ENCODE measurements at regions not wholly inside any gene's neighbourhood (a gene's known extent, or its start where the extent isn't known, plus 50 kb on each side); places are given as distances from the start of the nearest gene placed in this dataset.

GRCh38 chr10:78739444-78740053, 329.2 kb upstream of the ZMIZ1 start:
- ATAC-seq (ENCODE audit: low FRiP score in 2 of 2) (no peak), DNase-seq (no peak)
- Histone ChIP-seq H3K27me3 (no peaks in the 10 kb centered on the region), H3K27ac (no peak overlapping the region), H3K4me1 (peaks cover 0 to 18% (median 10%) of the 10 kb centered on the region in 4 donors), H3K4me3 (no peak overlapping the region), H3K36me3 (no peaks in the 10 kb centered on the region), H3K9me3 (no peaks in the 10 kb centered on the region)
- 74 to 88% methylated on average over 2 to 4 of the region's 4 CpGs for WGBS, 2 donors
- TF ChIP-seq POLR2A (IDR thresholded peaks at IDR 0.05) (no peak), EP300 (IDR thresholded peaks at IDR 0.05) (no peak), POLR2AphosphoS5 (IDR thresholded peaks at IDR 0.05) (no peak), CTCF (IDR thresholded peaks at IDR 0.05) (no peak)

- Histone ChIP-seq H3K4me1 (peaks cover 0 to 18% (median 16%) of the 10 kb centered on the region in 4 donors), H3K27ac (no peak overlapping the region), H3K36me3 (no peaks in the 10 kb centered on the region), H3K9me3 (no peaks in the 10 kb centered on the region), H3K4me3 (no peak overlapping the region), H3K27me3 (no peaks in the 10 kb centered on the region)
- no peak for TF ChIP-seq POLR2A (IDR thresholded peaks at IDR 0.05)
- no peak for TF ChIP-seq EP300 (IDR thresholded peaks at IDR 0.05)
- no peak for TF ChIP-seq POLR2AphosphoS5 (IDR thresholded peaks at IDR 0.05)
- no peak for TF ChIP-seq CTCF (IDR thresholded peaks at IDR 0.05)
- DNase-seq (no peak), ATAC-seq (ENCODE audit: low FRiP score in 2 of 2) (peak in 1 of 2 donors; percentile 32)
- WGBS, 2 donors, result 33 to 57% methylated on average over 5 of the region's 5 CpGs
These were observed 327.5 kb upstream of the ZMIZ1 start for GRCh38 chr10:78740976-78741915.

- no peaks in the 10 kb centered on the region for H3K27me3 ChIP-seq
- WGBS, 2 donors, result 80 to 91% methylated on average over 4 to 5 of the region's 5 CpGs
- no peak for TF ChIP-seq CTCF (IDR thresholded peaks at IDR 0.05)
- TF ChIP-seq POLR2AphosphoS5 (IDR thresholded peaks at IDR 0.05), result no peak
- peaks cover 0 to 18% (median 16%) of the 10 kb centered on the region in 4 donors for H3K4me1 ChIP-seq
- H3K36me3 ChIP-seq, result no peaks in the 10 kb centered on the region
- DNase-seq (no peak), ATAC-seq (ENCODE audit: low FRiP score in 2 of 2) (no peak)
- no peak overlapping the region for H3K4me3 ChIP-seq
- no peaks in the 10 kb centered on the region for H3K9me3 ChIP-seq
- peak overlapping the region in 1 of 4 donors; percentile 43 for H3K27ac ChIP-seq
These were observed 326.4 kb upstream of the ZMIZ1 start for GRCh38 chr10:78742406-78742729.

GRCh38 chr10:78742730-78743615, 325.8 kb upstream of the ZMIZ1 start:
- H3K9me3 ChIP-seq, result no peaks in the 10 kb centered on the region
- H3K27ac ChIP-seq, result peak overlapping the region in 1 of 4 donors; percentile 43
- no peak overlapping the region for H3K4me3 ChIP-seq
- H3K36me3 ChIP-seq, result no peaks in the 10 kb centered on the region
- WGBS, 2 donors, result 65 to 75% methylated on average over 11 to 12 of the region's 12 CpGs
- H3K4me1 ChIP-seq, result peaks cover 0 to 18% (median 16%) of the 10 kb centered on the region in 4 donors
- TF ChIP-seq CTCF (IDR thresholded peaks at IDR 0.05) (no peak), EP300 (IDR thresholded peaks at IDR 0.05) (no peak), POLR2AphosphoS5 (IDR thresholded peaks at IDR 0.05) (peak in 1 of 2 donors; percentile 28), POLR2A (IDR thresholded peaks at IDR 0.05) (no peak)
- ATAC-seq (ENCODE audit: low FRiP score in 2 of 2) (no peak), DNase-seq (no peak)
- H3K27me3 ChIP-seq, result no peaks in the 10 kb centered on the region
